ENCODE measurements at regions not wholly inside any gene's neighbourhood (a gene's known extent, or its start where the extent isn't known, plus 50 kb on each side); places are given as distances from the start of the nearest gene placed in this dataset.

GRCh38 chr9:108696156-108696555 lies 159.6 kb downstream of the ACTL7B start:
- no peaks in the 10 kb centered on the region for H3K9me3 ChIP-seq (ENCODE audit: insufficient read depth, low read depth, low read length)
- H3K9ac ChIP-seq (ENCODE audit: low read depth, low read length, poor library complexity, severe bottlenecking): no peak overlapping the region
- H3K4me1 ChIP-seq (ENCODE audit: insufficient read depth, low read length, poor library complexity, severe bottlenecking): no peaks in the 10 kb centered on the region
- H3K4me3 ChIP-seq (ENCODE audit: low read length, poor library complexity, severe bottlenecking): no peak overlapping the region
- no peak overlapping the region for H3K4me2 ChIP-seq (ENCODE audit: low read depth, low read length, poor library complexity, severe bottlenecking)
- H3K9me2 ChIP-seq (replicated peaks; ENCODE audit: low read depth, low read length): no peaks in the 10 kb centered on the region
- no peaks in the 10 kb centered on the region for H3F3A ChIP-seq (ENCODE audit: low read depth)
- no peaks in the 10 kb centered on the region for H3K79me2 ChIP-seq (ENCODE audit: insufficient read depth, low read length)
- H4K20me1 ChIP-seq (ENCODE audit: insufficient read depth, low read length, poor library complexity, severe bottlenecking): no peaks in the 10 kb centered on the region
- no peaks in the 10 kb centered on the region for H3K36me3 ChIP-seq (ENCODE audit: insufficient read depth, low read length)
- no peaks in the 10 kb centered on the region for H3K27me3 ChIP-seq (ENCODE audit: insufficient read depth, low read length, poor library complexity, severe bottlenecking)
- TF ChIP-seq CTCF (conservative IDR thresholded peaks at IDR 0.05; ENCODE audit: low read length) (no peak), EZH2phosphoT487 (IDR thresholded peaks at IDR 0.05; ENCODE audit: borderline replicate concordance) (no peak)
- H2AFZ ChIP-seq (ENCODE audit: low read length): no peak overlapping the region

GRCh38 chr9:108694170-108694569 lies 161.6 kb downstream of the ACTL7B start:
- H3F3A ChIP-seq (ENCODE audit: low read depth): no peaks in the 10 kb centered on the region
- no peak overlapping the region for H2AFZ ChIP-seq (ENCODE audit: low read length)
- H3K4me2 ChIP-seq (ENCODE audit: low read depth, low read length, poor library complexity, severe bottlenecking): no peak overlapping the region

GRCh38 chr9:108691614-108692013 lies 164.2 kb downstream of the ACTL7B start:
- Histone ChIP-seq H3K4me2 (ENCODE audit: low read depth, low read length, poor library complexity, severe bottlenecking) (no peak overlapping the region), H3K4me1 (ENCODE audit: insufficient read depth, low read length, poor library complexity, severe bottlenecking) (no peaks in the 10 kb centered on the region), H3K79me2 (ENCODE audit: insufficient read depth, low read length) (no peaks in the 10 kb centered on the region), H3K9me3 (ENCODE audit: insufficient read depth, low read depth, low read length) (no peaks in the 10 kb centered on the region; the same call in 1 of the 2 replicates), H3K4me3 (ENCODE audit: low read length, poor library complexity, severe bottlenecking) (no peak overlapping the region), H3K9me2 (replicated peaks; ENCODE audit: low read depth, low read length) (no peaks in the 10 kb centered on the region), H3K27me3 (ENCODE audit: insufficient read depth, low read length, poor library complexity, severe bottlenecking) (no peaks in the 10 kb centered on the region), H2AFZ (ENCODE audit: low read length) (no peak overlapping the region), H3F3A (ENCODE audit: low read depth) (no peaks in the 10 kb centered on the region), H3K9ac (ENCODE audit: low read depth, low read length, poor library complexity, severe bottlenecking) (no peak overlapping the region), H3K36me3 (ENCODE audit: insufficient read depth, low read length) (no peaks in the 10 kb centered on the region), H4K20me1 (ENCODE audit: insufficient read depth, low read length, poor library complexity, severe bottlenecking) (no peaks in the 10 kb centered on the region)
- TF ChIP-seq CTCF (conservative IDR thresholded peaks at IDR 0.05; ENCODE audit: low read length) (no peak), EZH2phosphoT487 (IDR thresholded peaks at IDR 0.05; ENCODE audit: borderline replicate concordance) (no peak)

More at GRCh38 chr9:108694170-108694569, 161.6 kb downstream of the ACTL7B start:
- Histone ChIP-seq H3K27me3 (ENCODE audit: insufficient read depth, low read length, poor library complexity, severe bottlenecking) (no peaks in the 10 kb centered on the region), H3K9me2 (replicated peaks; ENCODE audit: low read depth, low read length) (no peaks in the 10 kb centered on the region), H3K4me3 (ENCODE audit: low read length, poor library complexity, severe bottlenecking) (no peak overlapping the region), H3K9me3 (ENCODE audit: insufficient read depth, low read depth, low read length) (no peaks in the 10 kb centered on the region; the same call in 1 of the 2 replicates), H3K9ac (ENCODE audit: low read depth, low read length, poor library complexity, severe bottlenecking) (no peak overlapping the region), H3K4me1 (ENCODE audit: insufficient read depth, low read length, poor library complexity, severe bottlenecking) (no peaks in the 10 kb centered on the region), H3K79me2 (ENCODE audit: insufficient read depth, low read length) (no peaks in the 10 kb centered on the region), H4K20me1 (ENCODE audit: insufficient read depth, low read length, poor library complexity, severe bottlenecking) (no peaks in the 10 kb centered on the region), H3K36me3 (ENCODE audit: insufficient read depth, low read length) (no peaks in the 10 kb centered on the region)
- no peak for TF ChIP-seq EZH2phosphoT487 (IDR thresholded peaks at IDR 0.05; ENCODE audit: borderline replicate concordance)

GRCh38 chr9:108688676-108689075 lies 167.1 kb downstream of the ACTL7B start:
- H3F3A ChIP-seq (ENCODE audit: low read depth): no peaks in the 10 kb centered on the region
- H3K27me3 ChIP-seq (ENCODE audit: insufficient read depth, low read length, poor library complexity, severe bottlenecking): no peaks in the 10 kb centered on the region
- H3K36me3 ChIP-seq (ENCODE audit: insufficient read depth, low read length): no peaks in the 10 kb centered on the region
- no peak overlapping the region for H3K4me2 ChIP-seq (ENCODE audit: low read depth, low read length, poor library complexity, severe bottlenecking)
- TF ChIP-seq CTCF (conservative IDR thresholded peaks at IDR 0.05; ENCODE audit: low read length): no peak
- TF ChIP-seq EZH2phosphoT487 (IDR thresholded peaks at IDR 0.05; ENCODE audit: borderline replicate concordance): no peak
- no peaks in the 10 kb centered on the region for H3K4me1 ChIP-seq (ENCODE audit: insufficient read depth, low read length, poor library complexity, severe bottlenecking)
- no peaks in the 10 kb centered on the region for H4K20me1 ChIP-seq (ENCODE audit: insufficient read depth, low read length, poor library complexity, severe bottlenecking)
- H3K9me2 ChIP-seq (replicated peaks; ENCODE audit: low read depth, low read length): no peaks in the 10 kb centered on the region
- no peak overlapping the region for H3K9ac ChIP-seq (ENCODE audit: low read depth, low read length, poor library complexity, severe bottlenecking)
- no peak overlapping the region for H3K4me3 ChIP-seq (ENCODE audit: low read length, poor library complexity, severe bottlenecking)
- no peaks in the 10 kb centered on the region for H3K79me2 ChIP-seq (ENCODE audit: insufficient read depth, low read length)
- no peak overlapping the region for H2AFZ ChIP-seq (ENCODE audit: low read length)
- H3K9me3 ChIP-seq (ENCODE audit: insufficient read depth, low read depth, low read length): no peaks in the 10 kb centered on the region; the same call in 1 of the 2 replicates

Measured in Loucy (cell line).